PC-3 (cell line): ENCODE measurements at regions not wholly inside any gene's neighbourhood (a gene's known extent, or its start where the extent isn't known, plus 50 kb on each side); places are given as distances from the start of the nearest gene placed in this dataset.

Experiments used
- ATAC-seq: fragments of 200-7000 bp; cut with Tn5 transposase; 2 replicates; pipeline ENCODE4 v1.9.1; 2020; ENCODE audit warnings: mild to moderate bottlenecking, moderate library complexity
- BruUV-seq: library from RNA; stranded (reverse); fragments of 400-500 nt; replicated peaks from 2 replicates; lab custom pipeline; 2021; lab: Mats Ljungman, UMichigan
- CTCF ChIA-PET: fragments of 300-600 bp; sonication (Branson Sonifier 250); formaldehyde crosslinking; loops from one replicate; lab custom pipeline; 2022; ENCODE audit warnings: antibody characterized with exemption; lab: Charles Lee
- POLR2A ChIA-PET: fragments of 300-600 bp; sonication (Branson Sonifier 250); formaldehyde crosslinking; loops from one replicate; lab custom pipeline; 2022; ENCODE audit warnings: antibody characterized with exemption; ENCODE audit not compliant: unreplicated experiment; lab: Charles Lee
- DNase-seq: peaks from one replicate; pipeline ENCODE4 v3.0.0-alpha.2; 2015
- H2AFZ ChIP-seq: fragments of 300-600 bp; sonication (generic); 2 replicates; pipeline ENCODE4 v1.6.0; 2016; ENCODE audit warnings: antibody characterized with exemption, low read length
- H3F3A ChIP-seq: fragments of 300-600 bp; sonication (generic); one replicate; pipeline ENCODE4 v1.6.0; 2017; ENCODE audit warnings: antibody characterized with exemption, low read length, control low read depth, mild to moderate bottlenecking; ENCODE audit not compliant: unreplicated experiment
- H3K27ac ChIP-seq: fragments of 300-600 bp; sonication (generic); 2 replicates; pipeline ENCODE4 v1.5.1; 2016; ENCODE audit warnings: mild to moderate bottlenecking, low read length
- H3K27me3 ChIP-seq: fragments of 300-600 bp; sonication (generic); 2 replicates; pipeline ENCODE4 v1.6.1; 2016; ENCODE audit warnings: low read length, mixed read lengths
- H3K36me3 ChIP-seq: fragments of 300-600 bp; sonication (generic); 2 replicates; pipeline ENCODE4 v1.6.1; 2016; ENCODE audit warnings: low read depth, mixed run types, low read length, mixed read lengths
- H3K4me1 ChIP-seq: fragments of 300-600 bp; sonication (generic); 2 replicates; pipeline ENCODE4 v1.5.1; 2016; ENCODE audit warnings: low read length; ENCODE audit not compliant: insufficient read depth
- H3K4me2 ChIP-seq: fragments of 300-600 bp; sonication (generic); 2 replicates; pipeline ENCODE4 v1.6.0; 2016; ENCODE audit warnings: low read length
- H3K4me3 ChIP-seq: fragments of 300-600 bp; sonication (generic); 2 replicates; pipeline ENCODE4 v1.5.1; 2016; ENCODE audit warnings: mild to moderate bottlenecking, low read length, mixed read lengths
- H3K79me2 ChIP-seq: fragments of 300-600 bp; sonication (generic); 2 replicates; pipeline ENCODE4 v1.6.1; 2017; ENCODE audit warnings: low read length, mixed read lengths
- H3K9ac ChIP-seq: fragments of 300-600 bp; sonication (generic); 2 replicates; pipeline ENCODE4 v1.6.0; 2016; ENCODE audit warnings: mild to moderate bottlenecking, low read length
- H3K9me2 ChIP-seq: fragments of 300-600 bp; sonication (generic); replicated peaks from 2 replicates; pipeline ENCODE4 v1.6.1; 2016; ENCODE audit warnings: mixed run types, low read length, mixed read lengths
- H3K9me3 ChIP-seq: fragments of 300-600 bp; sonication (generic); 2 replicates; pipeline ENCODE4 v1.6.1; 2016; ENCODE audit warnings: low read length, mixed read lengths
- H4K20me1 ChIP-seq: fragments of 300-600 bp; sonication (generic); 2 replicates; pipeline ENCODE4 v1.6.1; 2016; ENCODE audit warnings: low read length, mixed read lengths
- CTCF ChIP-seq: fragments of 300-600 bp; sonication (generic); conservative IDR thresholded peaks from 2 replicates; pipeline ENCODE4 v1.5.1; 2017; ENCODE audit warnings: antibody characterized with exemption, low read depth, mild to moderate bottlenecking, low read length
- EZH2 ChIP-seq: fragments of 300-600 bp; sonication (generic); IDR thresholded peaks from one replicate; pipeline ENCODE4 v1.6.1; 2017; ENCODE audit warnings: antibody characterized with exemption, mild to moderate bottlenecking, low read length; ENCODE audit not compliant: unreplicated experiment
- EZH2phosphoT487 ChIP-seq: fragments of 300-600 bp; sonication (generic); IDR thresholded peaks from 2 replicates; pipeline ENCODE4 v1.6.1; 2018; ENCODE audit warnings: mild to moderate bottlenecking, antibody characterized with exemption, low read length, borderline replicate concordance
- intact Hi-C: fragments of 100-400 bp; cut with micrococcal nuclease; formaldehyde crosslinking; loops from 2 replicates; pipeline ENCODE4 v1.9.0; 2023

- H3K4me2 ChIP-seq: no peak overlapping the region
- ATAC-seq: no peak
- no peaks in the 10 kb centered on the region for H3K36me3 ChIP-seq
- H3K27me3 ChIP-seq: no peaks in the 10 kb centered on the region
- no TSS peak for BruUV-seq
- no peak overlapping the region for H3K27ac ChIP-seq
- H3K9ac ChIP-seq: no peak overlapping the region
- no peaks in the 10 kb centered on the region for H4K20me1 ChIP-seq
- POLR2A ChIA-PET: no interaction called here
- H3F3A ChIP-seq: no peaks in the 10 kb centered on the region
- no peaks in the 10 kb centered on the region for H3K4me1 ChIP-seq
- CTCF ChIA-PET: no interaction called here
- H3K9me2 ChIP-seq: no peaks in the 10 kb centered on the region
- no peak overlapping the region for H2AFZ ChIP-seq
- H3K79me2 ChIP-seq: no peaks in the 10 kb centered on the region
- no peak overlapping the region for H3K4me3 ChIP-seq
- TF ChIP-seq CTCF (no peak), EZH2phosphoT487 (no peak), EZH2 (no peak)
- intact Hi-C loops: no loop called here
- DNase-seq: no peak
- H3K9me3 ChIP-seq: no peaks in the 10 kb centered on the region
These were observed 85.9 kb downstream of the CLDN34 start for GRCh38 chrX:10052906-10053625.

- TF ChIP-seq EZH2 (no peak), EZH2phosphoT487 (no peak), CTCF (no peak)
- CTCF ChIA-PET: no interaction called here
- POLR2A ChIA-PET: no interaction called here
These were observed 87.2 kb downstream of the CLDN34 start for GRCh38 chrX:10054396-10054795.

GRCh38 chrX:10055430-10055829 lies 88.3 kb downstream of the CLDN34 start:
- no peaks in the 10 kb centered on the region for H3K36me3 ChIP-seq

More at GRCh38 chrX:10054396-10054795, 87.2 kb downstream of the CLDN34 start:
- no peaks in the 10 kb centered on the region for H3K36me3 ChIP-seq
- no peak overlapping the region for H3K9ac ChIP-seq
- no TSS peak for BruUV-seq
- H3K79me2 ChIP-seq: no peaks in the 10 kb centered on the region
- no peak overlapping the region for H2AFZ ChIP-seq
- no peak overlapping the region for H3K4me3 ChIP-seq
- H3K27ac ChIP-seq: no peak overlapping the region
- H3K4me1 ChIP-seq: no peaks in the 10 kb centered on the region
- H4K20me1 ChIP-seq: no peaks in the 10 kb centered on the region
- H3F3A ChIP-seq: no peaks in the 10 kb centered on the region
- H3K4me2 ChIP-seq: no peak overlapping the region
- H3K9me3 ChIP-seq: no peaks in the 10 kb centered on the region
- ATAC-seq: no peak
- no peaks in the 10 kb centered on the region for H3K27me3 ChIP-seq
- intact Hi-C loops: no loop called here
- no peaks in the 10 kb centered on the region for H3K9me2 ChIP-seq
- no peak for DNase-seq

More at GRCh38 chrX:10055430-10055829, 88.3 kb downstream of the CLDN34 start:
- no peak overlapping the region for H3K27ac ChIP-seq
- ATAC-seq: no peak
- POLR2A ChIA-PET: no interaction called here
- no peaks in the 10 kb centered on the region for H3K4me1 ChIP-seq
- H3K4me3 ChIP-seq: no peak overlapping the region
- H4K20me1 ChIP-seq: no peaks in the 10 kb centered on the region
- H3K4me2 ChIP-seq: no peak overlapping the region
- no peak overlapping the region for H3K9ac ChIP-seq
- intact Hi-C loops: no loop called here
- H2AFZ ChIP-seq: no peak overlapping the region
- no peaks in the 10 kb centered on the region for H3K27me3 ChIP-seq
- TF ChIP-seq CTCF (no peak), EZH2phosphoT487 (no peak)
- no peaks in the 10 kb centered on the region for H3K9me2 ChIP-seq
- no peak for DNase-seq
- H3K9me3 ChIP-seq: no peaks in the 10 kb centered on the region
- H3K79me2 ChIP-seq: peaks cover 8% of the 10 kb centered on the region; the same call in 1 of the 2 replicates
- H3F3A ChIP-seq: no peaks in the 10 kb centered on the region
- CTCF ChIA-PET: interaction anchor here (0.6 kb wide), 2 partner anchors 30 to 1252 kb away, joined by 3 to 4 read pairs; no protein-coding TSS in a partner anchor
- BruUV-seq: no TSS peak
